ENCODE measurements at regions not wholly inside any gene's neighbourhood (a gene's known extent, or its start where the extent isn't known, plus 50 kb on each side); places are given as distances from the start of the nearest gene placed in this dataset.

- Histone ChIP-seq H3K79me2 (ENCODE audit: insufficient read depth, low read length) (no peaks in the 10 kb centered on the region), H3K4me1 (ENCODE audit: control insufficient read depth in 1 of 2, insufficient read depth in 2 of 2, low read length in 2 of 2) (no peaks in the 10 kb centered on the region)
Observed at GRCh38 chr4:176409627-176410026, 89.9 kb downstream of the SPCS3 start.

GRCh38 chr4:176413171-176413570 is 93.4 kb downstream of the SPCS3 start:
- Histone ChIP-seq H3K36me3 (ENCODE audit: control insufficient read depth in 1 of 2, insufficient read depth in 2 of 2, low read length in 2 of 2) (no peaks in the 10 kb centered on the region), H3K4me3 (replicated peaks in 1 of 2; ENCODE audit: low read depth in 1 of 2, low read length in 2 of 2) (no peak overlapping the region), H3K4me1 (ENCODE audit: control insufficient read depth in 1 of 2, insufficient read depth in 2 of 2, low read length in 2 of 2) (no peaks in the 10 kb centered on the region), H3K9me2 (ENCODE audit: insufficient read depth) (no peaks in the 10 kb centered on the region), H3K27ac (ENCODE audit: low read depth, low read length) (no peak overlapping the region), H3K4me2 (ENCODE audit: low read length) (no peak overlapping the region), H3K9ac (ENCODE audit: low read length) (no peak overlapping the region), H3K27me3 (ENCODE audit: insufficient read depth, low read length) (no peaks in the 10 kb centered on the region), H3K9me3 (ENCODE audit: control insufficient read depth in 1 of 2, insufficient read depth in 1 of 2, low read depth in 1 of 2, low read length in 2 of 2) (no peaks in the 10 kb centered on the region), H2AFZ (ENCODE audit: low read depth, low read length, poor library complexity, severe bottlenecking) (no peak overlapping the region), H3K79me2 (ENCODE audit: insufficient read depth, low read length) (no peaks in the 10 kb centered on the region), H4K20me1 (ENCODE audit: insufficient read depth) (no peaks in the 10 kb centered on the region)
- no TSS peak for BruUV-seq (replicated peaks)
- TF ChIP-seq SIN3A (IDR thresholded peaks at IDR 0.05; ENCODE audit: low read depth) (no peak), ELF1 (IDR thresholded peaks at IDR 0.05; ENCODE audit: borderline replicate concordance, low read depth) (no peak), CEBPB (IDR thresholded peaks at IDR 0.05; ENCODE audit: low read depth) (no peak), SRF (IDR thresholded peaks at IDR 0.05; ENCODE audit: low read depth) (no peak), FOSL1 (IDR thresholded peaks at IDR 0.05; ENCODE audit: low read depth) (no peak), EZH2phosphoT487 (IDR thresholded peaks at IDR 0.05; ENCODE audit: borderline replicate concordance) (no peak), YY1 (IDR thresholded peaks at IDR 0.05; ENCODE audit: extremely low read depth, insufficient replicate concordance, low read depth, low read length) (no peak), POLR2A (IDR thresholded peaks at IDR 0.05; ENCODE audit: borderline replicate concordance, extremely low read depth, insufficient read depth, insufficient read length) (no peak), RAD21 (IDR thresholded peaks at IDR 0.05; ENCODE audit: low read depth) (no peak), CBX3 (IDR thresholded peaks at IDR 0.05; ENCODE audit: low read depth) (no peak), SP1 (IDR thresholded peaks at IDR 0.05; ENCODE audit: low read depth) (no peak), ZFX (IDR thresholded peaks at IDR 0.05) (no peak), EGR1 (IDR thresholded peaks at IDR 0.05; ENCODE audit: low read depth) (no peak), MAX (IDR thresholded peaks at IDR 0.05) (no peak)
- TF ChIP-seq, protein P1, sequence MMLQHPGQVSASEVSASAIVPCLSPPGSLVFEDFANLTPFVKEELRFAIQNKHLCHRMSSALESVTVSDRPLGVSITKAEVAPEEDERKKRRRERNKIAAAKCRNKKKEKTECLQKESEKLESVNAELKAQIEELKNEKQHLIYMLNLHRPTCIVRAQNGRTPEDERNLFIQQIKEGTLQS (IDR thresholded peaks at IDR 0.05), result no peak
- POLR2A ChIA-PET, result no interaction called here
- CTCF ChIA-PET, result no interaction called here
- DNase-seq (ENCODE audit: low read depth, low spot score) (no peak), ATAC-seq (no peak)
- intact Hi-C loops (cut with micrococcal nuclease), result no loop called here
- RAD21 ChIA-PET (ENCODE audit: low non-redundant PET in 1 of 2, low total read pairs in 2 of 2, uncharacterized antibody in 2 of 2, unreplicated experiment in 2 of 2), result no interaction called here

More at GRCh38 chr4:176409627-176410026, 89.9 kb downstream of the SPCS3 start:
- TF ChIP-seq SP1 (IDR thresholded peaks at IDR 0.05; ENCODE audit: low read depth), result no peak
- no peak for TF ChIP-seq FOSL1 (IDR thresholded peaks at IDR 0.05; ENCODE audit: low read depth)
- TF ChIP-seq POLR2AphosphoS5 (IDR thresholded peaks at IDR 0.05; ENCODE audit: low read depth, low read length), result no peak
- no peak for TF ChIP-seq JUND (IDR thresholded peaks at IDR 0.05)
- TF ChIP-seq, protein P1 (IDR thresholded peaks at IDR 0.05), result no peak
- TF ChIP-seq MAX (IDR thresholded peaks at IDR 0.05), result no peak
- no peak for TF ChIP-seq TCF7L2 (IDR thresholded peaks at IDR 0.05; ENCODE audit: borderline replicate concordance, extremely low read depth, insufficient read depth, insufficient read length)
- no peak for TF ChIP-seq CBX3 (IDR thresholded peaks at IDR 0.05; ENCODE audit: low read depth)
- no peak for TF ChIP-seq RAD21 (IDR thresholded peaks at IDR 0.05; ENCODE audit: low read depth)
- TF ChIP-seq EZH2 (IDR thresholded peaks at IDR 0.05), result no peak
- POLR2A ChIA-PET, result no interaction called here
- RAD21 ChIA-PET (ENCODE audit: low non-redundant PET in 1 of 2, low total read pairs in 2 of 2, uncharacterized antibody in 2 of 2, unreplicated experiment in 2 of 2), result no interaction called here
- Histone ChIP-seq H2AFZ (ENCODE audit: low read depth, low read length, poor library complexity, severe bottlenecking) (no peak overlapping the region), H4K20me1 (ENCODE audit: insufficient read depth) (no peaks in the 10 kb centered on the region), H3K36me3 (ENCODE audit: control insufficient read depth in 1 of 2, insufficient read depth in 2 of 2, low read length in 2 of 2) (no peaks in the 10 kb centered on the region), H3K9me2 (ENCODE audit: insufficient read depth) (no peaks in the 10 kb centered on the region), H3K4me2 (ENCODE audit: low read length) (no peak overlapping the region), H3K9ac (ENCODE audit: low read length) (no peak overlapping the region), H3K27ac (ENCODE audit: low read depth, low read length) (no peak overlapping the region), H3K27me3 (ENCODE audit: insufficient read depth, low read length) (no peaks in the 10 kb centered on the region), H3K9me3 (ENCODE audit: control insufficient read depth in 1 of 2, insufficient read depth in 1 of 2, low read depth in 1 of 2, low read length in 2 of 2) (no peaks in the 10 kb centered on the region), H3K4me3 (replicated peaks in 1 of 2; ENCODE audit: low read depth in 1 of 2, low read length in 2 of 2) (no peak overlapping the region)
- CTCF ChIA-PET, result no interaction called here
- ATAC-seq (no peak), DNase-seq (ENCODE audit: low read depth, low spot score) (no peak)
- BruUV-seq (replicated peaks), result no TSS peak
- intact Hi-C loops (cut with micrococcal nuclease), result no loop called here
